Fibroblast of skin of back (primary cell): ENCODE measurements at regions not wholly inside any gene's neighbourhood (a gene's known extent, or its start where the extent isn't known, plus 50 kb on each side); places are given as distances from the start of the nearest gene placed in this dataset.

Experiments
- DNase-seq: peaks from one replicate; pipeline ENCODE4 v3.0.0-alpha.2; 2013

DNA sequence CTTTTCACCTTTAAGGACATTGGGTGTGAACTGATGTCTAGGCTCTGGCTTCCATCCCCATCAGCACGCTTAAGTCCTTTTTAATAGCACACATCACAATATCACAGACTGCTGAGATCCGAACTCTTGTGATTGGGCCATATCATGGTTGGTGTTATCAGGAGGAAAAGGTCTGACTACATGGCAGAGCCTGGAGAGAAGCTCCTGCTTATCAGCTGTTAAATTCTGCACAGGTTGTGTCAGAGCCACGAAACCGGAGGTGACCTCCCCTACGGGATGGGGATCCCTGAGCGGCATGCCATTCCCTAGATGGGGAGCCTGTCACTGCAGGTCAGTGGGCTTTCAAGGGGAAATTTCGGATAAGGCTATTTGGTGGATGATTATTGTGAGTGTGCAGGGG is 182.4 kb downstream of the INHBA start:
- no peak for DNase-seq

- no peak for DNase-seq
These were observed 185.1 kb downstream of the INHBA start for GRCh38 chr7:41517771-41518170.

DNA sequence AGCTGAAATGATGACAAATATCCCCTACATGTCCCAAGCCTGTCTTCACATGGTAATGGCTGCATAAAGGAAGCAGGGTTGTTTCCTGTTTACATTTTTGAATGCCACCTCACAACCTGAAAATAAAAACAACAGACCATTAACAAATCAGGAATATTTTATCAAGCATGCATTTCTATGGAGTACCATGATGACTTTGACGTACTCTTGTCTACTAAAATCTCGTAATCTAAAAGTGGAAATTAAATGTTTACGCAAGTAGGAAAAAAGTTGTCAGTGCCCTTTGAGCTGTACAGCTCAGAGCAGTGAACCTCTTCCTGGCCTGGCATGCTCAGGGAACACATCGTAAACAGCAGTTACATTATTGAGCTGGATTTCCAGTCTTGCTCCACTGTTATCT is 194.1 kb downstream of the INHBA start:
- DNase-seq: no peak

- no peak for DNase-seq
These were observed 195.1 kb downstream of the INHBA start for GRCh38 chr7:41507686-41508268.

GRCh38 chr7:41504214-41504980 is 198.5 kb downstream of the INHBA start:
- DNase-seq: peak; percentile 39

DNA sequence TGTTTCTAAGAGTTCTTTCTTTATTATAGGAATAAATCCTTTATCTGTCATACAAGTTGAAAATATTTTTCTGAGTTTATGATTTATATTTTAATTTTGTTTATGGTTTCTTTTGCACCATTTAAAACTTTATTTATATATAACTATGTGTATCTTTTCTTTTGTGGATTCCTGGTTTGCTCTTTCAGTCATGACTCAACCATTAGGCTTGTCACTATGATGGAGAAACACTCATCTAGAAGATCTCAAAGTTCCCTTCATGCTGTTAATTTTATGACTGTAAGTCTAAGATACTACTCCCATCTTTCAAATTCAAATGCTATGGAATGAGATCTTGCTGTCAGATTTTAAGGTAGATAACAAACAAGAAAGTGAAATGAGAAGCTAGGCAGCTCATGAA is 199.5 kb downstream of the INHBA start:
- DNase-seq: peak; percentile 71

DNA sequence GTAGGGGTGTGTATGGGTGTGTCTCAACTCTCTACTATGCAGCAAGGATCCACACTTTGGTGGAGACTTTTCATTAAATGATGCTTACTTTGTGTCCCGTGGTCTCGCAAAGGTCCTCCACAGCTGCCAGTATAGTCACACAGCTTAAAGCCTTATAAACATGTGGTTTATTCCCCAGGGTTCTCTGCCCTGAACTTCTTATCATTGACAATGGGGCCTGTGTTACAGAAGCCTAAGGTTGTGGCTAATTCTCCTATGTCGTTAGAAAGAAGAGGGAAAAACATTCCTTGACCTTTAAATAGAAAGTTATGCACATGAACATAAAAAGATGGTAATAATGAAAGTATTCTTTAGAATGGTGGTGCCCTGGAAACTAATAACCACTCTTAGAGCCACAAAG is 201.4 kb downstream of the INHBA start:
- DNase-seq: no peak

GRCh38 chr7:41501006-41501405 is 201.9 kb downstream of the INHBA start:
- DNase-seq: peak; percentile 64

DNA sequence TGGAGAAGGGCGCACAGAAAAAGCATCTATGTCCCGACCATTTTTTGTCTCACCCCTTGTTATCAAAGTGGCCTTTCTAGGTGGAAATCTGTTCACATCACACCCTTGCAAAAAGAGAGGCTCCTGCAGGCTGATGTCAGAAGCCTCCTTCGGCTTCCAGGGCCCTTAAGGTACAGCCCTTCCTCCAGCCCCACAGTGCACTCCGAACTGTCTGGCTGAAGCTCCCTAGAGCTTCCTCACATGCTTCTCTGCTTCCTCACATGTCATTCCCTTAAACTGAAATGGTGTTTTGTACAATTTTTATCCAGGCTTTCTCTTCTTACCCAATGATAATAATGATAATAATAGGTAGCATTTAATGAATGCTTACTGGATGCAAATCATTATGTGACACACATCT is 210.3 kb downstream of the INHBA start:
- DNase-seq: no peak

- DNase-seq: no peak
These were observed 210.9 kb downstream of the INHBA start for GRCh38 chr7:41491883-41492471.

GRCh38 chr7:41491308-41491707 is 211.6 kb downstream of the INHBA start:
- DNase-seq: peak; percentile 28

- DNase-seq: no peak
These were observed 213.0 kb downstream of the INHBA start for GRCh38 chr7:41489885-41490284.

- no peak for DNase-seq
These were observed 215.5 kb downstream of the INHBA start for GRCh38 chr7:41487229-41487940.

DNA sequence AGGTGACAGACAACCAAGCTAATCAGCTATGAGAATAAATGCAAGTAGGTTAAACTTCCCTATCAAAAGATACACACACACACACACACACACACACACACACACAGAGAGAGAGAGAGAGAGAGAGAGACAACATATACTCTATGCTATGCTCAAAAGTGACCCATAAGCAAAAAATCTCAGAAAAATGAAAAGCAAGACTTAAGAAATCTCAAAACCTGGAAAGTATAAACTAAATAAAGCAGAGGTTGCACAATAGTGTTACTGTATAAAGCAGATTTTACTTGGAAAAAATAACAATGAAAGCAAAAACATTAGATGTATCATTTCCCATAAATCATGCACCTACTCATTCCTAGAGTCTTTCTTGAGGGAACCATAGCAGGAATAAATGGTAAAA is 221.5 kb downstream of the INHBA start:
- peak; percentile 35 for DNase-seq

DNA sequence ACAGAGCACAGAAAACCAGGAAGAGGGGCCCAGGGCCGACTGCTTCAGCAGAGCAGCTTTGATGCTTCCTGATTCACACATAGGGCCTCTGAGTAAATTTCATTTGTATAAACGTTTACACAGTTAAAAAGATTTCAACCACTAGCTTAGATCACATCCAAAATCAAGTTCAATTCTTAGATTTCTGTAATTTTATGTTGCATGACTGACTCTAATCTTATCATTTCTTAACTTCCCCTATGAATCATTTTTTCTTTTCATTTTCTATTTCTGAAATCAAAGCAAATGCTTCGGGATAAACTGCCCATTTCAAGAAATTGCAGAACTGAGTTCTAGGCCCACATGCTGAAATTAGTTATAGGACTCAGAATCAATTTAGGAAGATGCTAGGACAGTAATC is 224.7 kb downstream of the INHBA start:
- peak; percentile 40 for DNase-seq

DNA sequence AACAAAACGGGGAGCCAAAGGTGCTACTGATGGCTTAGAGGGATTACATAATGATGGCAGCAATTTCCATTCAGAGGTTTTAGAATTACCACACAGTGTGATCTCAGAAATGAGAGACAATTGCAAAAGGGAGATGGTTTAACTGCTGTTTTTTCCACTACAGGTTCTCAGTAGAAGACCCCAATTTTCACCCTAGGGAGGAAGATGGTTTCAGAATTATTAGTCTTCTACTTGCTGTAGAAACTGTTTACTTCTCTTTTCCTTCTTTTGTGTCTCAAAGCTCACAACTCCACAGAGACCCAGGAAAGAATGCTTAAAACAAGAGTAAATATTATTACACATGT is 226.5 kb downstream of the INHBA start:
- DNase-seq: no peak

DNA sequence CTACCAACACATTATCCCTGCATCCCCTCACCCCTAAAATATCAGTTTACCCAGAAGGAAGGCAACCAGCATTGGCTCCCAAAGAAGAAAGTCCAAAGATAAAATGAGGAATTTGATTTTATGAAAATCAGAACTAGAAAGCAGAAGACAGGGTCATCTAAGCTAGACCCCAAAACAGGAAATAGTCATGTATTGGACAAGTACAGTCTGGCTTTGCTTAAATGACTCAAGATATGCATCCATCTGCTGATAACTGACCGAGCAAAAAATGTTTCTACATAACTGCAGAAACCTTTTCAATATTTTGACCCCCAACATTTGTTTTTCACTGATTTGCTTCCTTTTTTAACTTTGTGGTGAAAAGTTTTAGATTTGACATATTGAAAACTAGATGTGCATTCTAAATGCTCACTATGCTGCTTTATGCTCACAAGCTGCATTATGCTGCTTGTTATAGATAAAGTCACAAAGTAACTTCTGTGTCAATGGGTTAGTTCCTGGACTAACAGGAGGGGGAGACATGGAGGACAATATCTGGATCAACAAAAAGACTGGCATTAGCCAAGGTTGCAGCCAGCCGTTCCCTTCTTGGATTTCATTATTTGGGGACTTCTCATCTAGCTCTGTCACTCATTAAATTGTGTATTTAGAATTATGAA is 227.0 kb downstream of the INHBA start:
- DNase-seq: no peak

GRCh38 chr7:41472427-41473125 is 230.3 kb downstream of the INHBA start:
- DNase-seq: peak; percentile 72

GRCh38 chr7:41470081-41470480 is 232.8 kb downstream of the INHBA start:
- no peak for DNase-seq

- no peak for DNase-seq
These were observed 235.3 kb downstream of the INHBA start for GRCh38 chr7:41467596-41467995.

GRCh38 chr7:41466760-41467384 is 236.0 kb downstream of the INHBA start:
- DNase-seq: no peak

DNA sequence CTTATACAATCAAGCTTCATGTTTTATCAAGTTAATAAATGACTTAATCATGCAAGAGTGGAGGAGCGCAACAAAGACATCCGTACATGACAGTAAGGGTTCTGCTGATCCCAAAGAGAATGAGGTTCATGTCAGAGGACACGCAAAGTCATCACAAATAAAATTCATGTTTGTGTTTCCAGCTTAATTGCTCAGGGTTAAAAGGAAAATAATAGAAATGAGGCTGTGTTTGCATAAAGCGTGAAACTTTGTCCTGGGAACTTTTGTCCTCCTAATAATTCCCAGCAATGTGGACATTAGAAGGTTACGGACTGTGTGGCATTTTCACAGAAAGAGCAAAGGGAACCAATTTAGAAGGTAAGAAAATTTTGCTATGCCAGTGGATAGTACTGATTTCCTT is 237.3 kb downstream of the INHBA start:
- DNase-seq: no peak
